ENCODE measurements at regions not wholly inside any gene's neighbourhood (a gene's known extent, or its start where the extent isn't known, plus 50 kb on each side); places are given as distances from the start of the nearest gene placed in this dataset.

DNA sequence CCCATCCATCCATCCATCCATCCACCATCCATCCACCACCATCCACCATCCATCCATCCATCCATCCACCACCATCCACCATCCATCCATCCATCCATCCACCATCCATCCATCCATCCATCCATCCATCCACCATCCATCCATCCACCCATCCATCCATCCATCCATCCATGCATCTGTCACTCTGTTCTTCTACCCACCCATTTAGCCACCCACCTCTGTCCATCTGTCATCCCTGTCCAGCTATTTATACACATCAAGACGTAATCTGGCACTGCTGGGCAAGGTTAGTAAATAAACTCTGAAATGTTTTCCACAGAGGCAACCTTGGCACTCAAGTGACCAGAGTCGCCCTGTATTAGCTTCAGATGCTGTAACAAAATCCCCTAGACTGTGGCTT, 120.9 kb downstream of the RTP5 start:
- TF ChIP-seq, protein P1, sequence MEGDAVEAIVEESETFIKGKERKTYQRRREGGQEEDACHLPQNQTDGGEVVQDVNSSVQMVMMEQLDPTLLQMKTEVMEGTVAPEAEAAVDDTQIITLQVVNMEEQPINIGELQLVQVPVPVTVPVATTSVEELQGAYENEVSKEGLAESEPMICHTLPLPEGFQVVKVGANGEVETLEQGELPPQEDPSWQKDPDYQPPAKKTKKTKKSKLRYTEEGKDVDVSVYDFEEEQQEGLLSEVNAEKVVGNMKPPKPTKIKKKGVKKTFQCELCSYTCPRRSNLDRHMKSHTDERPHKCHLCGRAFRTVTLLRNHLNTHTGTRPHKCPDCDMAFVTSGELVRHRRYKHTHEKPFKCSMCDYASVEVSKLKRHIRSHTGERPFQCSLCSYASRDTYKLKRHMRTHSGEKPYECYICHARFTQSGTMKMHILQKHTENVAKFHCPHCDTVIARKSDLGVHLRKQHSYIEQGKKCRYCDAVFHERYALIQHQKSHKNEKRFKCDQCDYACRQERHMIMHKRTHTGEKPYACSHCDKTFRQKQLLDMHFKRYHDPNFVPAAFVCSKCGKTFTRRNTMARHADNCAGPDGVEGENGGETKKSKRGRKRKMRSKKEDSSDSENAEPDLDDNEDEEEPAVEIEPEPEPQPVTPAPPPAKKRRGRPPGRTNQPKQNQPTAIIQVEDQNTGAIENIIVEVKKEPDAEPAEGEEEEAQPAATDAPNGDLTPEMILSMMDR (IDR thresholded peaks at IDR 0.05) = no peak
- no peak for TF ChIP-seq POLR2AphosphoS5 (IDR thresholded peaks at IDR 0.05)
- TF ChIP-seq POLR2A (IDR thresholded peaks at IDR 0.05) = no peak
- TF ChIP-seq EP300 (IDR thresholded peaks at IDR 0.05) = no peak

Data from gastroesophageal sphincter (tissue), 3 donors.